ENCODE measurements at regions not wholly inside any gene's neighbourhood (a gene's known extent, or its start where the extent isn't known, plus 50 kb on each side); places are given as distances from the start of the nearest gene placed in this dataset.

- H3K27ac ChIP-seq: no peak overlapping the region
- H3K27me3 ChIP-seq: peaks cover 28% of the 10 kb centered on the region
- H3K4me3 ChIP-seq: no peak overlapping the region
- H3K9me3 ChIP-seq: no peaks in the 10 kb centered on the region
- WGBS: 89% methylated on average over 4 of the region's 4 CpGs
- TF ChIP-seq POLR2AphosphoS5 (IDR thresholded peaks at IDR 0.05) (no peak), EP300 (IDR thresholded peaks at IDR 0.05) (no peak), CTCF (IDR thresholded peaks at IDR 0.05) (no peak)
- H3K36me3 ChIP-seq: no peaks in the 10 kb centered on the region
- H3K4me1 ChIP-seq: no peaks in the 10 kb centered on the region
- peak; percentile 10 to 15 for DNase-seq (ENCODE audit: low spot score in 2 of 2)
These were observed 171.9 kb downstream of the BUD13 start for GRCh38 chr11:116600930-116601329.

GRCh38 chr11:116598556-116598955 lies 174.2 kb downstream of the BUD13 start:
- TF ChIP-seq EP300 (IDR thresholded peaks at IDR 0.05): no peak
- no peak for TF ChIP-seq POLR2A (IDR thresholded peaks at IDR 0.05)
- no peak for TF ChIP-seq POLR2AphosphoS5 (IDR thresholded peaks at IDR 0.05)
- no peak for TF ChIP-seq CTCF (IDR thresholded peaks at IDR 0.05)
- Histone ChIP-seq H3K4me1 (no peaks in the 10 kb centered on the region), H3K27ac (no peak overlapping the region), H3K36me3 (no peaks in the 10 kb centered on the region), H3K9me3 (no peaks in the 10 kb centered on the region), H3K27me3 (peaks cover 30% of the 10 kb centered on the region), H3K4me3 (no peak overlapping the region)
- 59% methylated on average over 3 of the region's 3 CpGs for WGBS
- DNase-seq (ENCODE audit: low spot score in 2 of 2): peak; percentile 18 to 50

- H3K36me3 ChIP-seq: no peaks in the 10 kb centered on the region
- WGBS: 86% methylated on average over 6 of the region's 6 CpGs
- peak; percentile 8 to 24 for DNase-seq (ENCODE audit: low spot score in 2 of 2)
- no peaks in the 10 kb centered on the region for H3K4me1 ChIP-seq
- H3K9me3 ChIP-seq: no peaks in the 10 kb centered on the region
- no peak overlapping the region for H3K27ac ChIP-seq
- peaks cover 25% of the 10 kb centered on the region for H3K27me3 ChIP-seq
- no peak overlapping the region for H3K4me3 ChIP-seq
- no peak for TF ChIP-seq POLR2AphosphoS5 (IDR thresholded peaks at IDR 0.05)
- TF ChIP-seq EP300 (IDR thresholded peaks at IDR 0.05): no peak
- no peak for TF ChIP-seq POLR2A (IDR thresholded peaks at IDR 0.05)
- TF ChIP-seq CTCF (IDR thresholded peaks at IDR 0.05): no peak
These were observed 174.8 kb downstream of the BUD13 start for GRCh38 chr11:116598036-116598435.

GRCh38 chr11:116596346-116597260 lies 176.2 kb downstream of the BUD13 start:
- peak; percentile 28 to 56 for DNase-seq (ENCODE audit: low spot score in 2 of 2)
- TF ChIP-seq CTCF (IDR thresholded peaks at IDR 0.05): no peak
- Histone ChIP-seq H3K36me3 (no peaks in the 10 kb centered on the region), H3K27ac (no peak overlapping the region), H3K4me1 (no peaks in the 10 kb centered on the region), H3K9me3 (no peaks in the 10 kb centered on the region), H3K27me3 (peaks cover 24% of the 10 kb centered on the region), H3K4me3 (no peak overlapping the region)
- WGBS: 72% methylated on average over 12 of the region's 12 CpGs

GRCh38 chr11:116595305-116595880 lies 177.4 kb downstream of the BUD13 start:
- no peak overlapping the region for H3K4me3 ChIP-seq
- no peak overlapping the region for H3K27ac ChIP-seq
- H3K36me3 ChIP-seq: no peaks in the 10 kb centered on the region
- no peak for TF ChIP-seq POLR2AphosphoS5 (IDR thresholded peaks at IDR 0.05)
- TF ChIP-seq EP300 (IDR thresholded peaks at IDR 0.05): no peak
- no peak for TF ChIP-seq CTCF (IDR thresholded peaks at IDR 0.05)
- TF ChIP-seq POLR2A (IDR thresholded peaks at IDR 0.05): no peak
- WGBS: 71% methylated on average over 5 of the region's 13 CpGs
- no peak for DNase-seq (ENCODE audit: low spot score in 2 of 2)
- peaks cover 33% of the 10 kb centered on the region for H3K27me3 ChIP-seq
- H3K4me1 ChIP-seq: no peaks in the 10 kb centered on the region
- no peaks in the 10 kb centered on the region for H3K9me3 ChIP-seq

Data from suprapubic skin (tissue), 4 donors.